ENCODE measurements at regions not wholly inside any gene's neighbourhood (a gene's known extent, or its start where the extent isn't known, plus 50 kb on each side); places are given as distances from the start of the nearest gene placed in this dataset.

- no peak for TF ChIP-seq ATF3 (IDR thresholded peaks at IDR 0.05; ENCODE audit: insufficient read depth, low read depth, low read length)
- no peak for TF ChIP-seq TBP (IDR thresholded peaks at IDR 0.05; ENCODE audit: low read depth, low read length)
- TF ChIP-seq JUND (IDR thresholded peaks at IDR 0.05; ENCODE audit: low read length), result no peak
Measured at GRCh38 chr1:101337968-101338367, 101.1 kb downstream of the S1PR1 start (continued).
